ENCODE measurements at regions not wholly inside any gene's neighbourhood (a gene's known extent, or its start where the extent isn't known, plus 50 kb on each side); places are given as distances from the start of the nearest gene placed in this dataset.

DNA sequence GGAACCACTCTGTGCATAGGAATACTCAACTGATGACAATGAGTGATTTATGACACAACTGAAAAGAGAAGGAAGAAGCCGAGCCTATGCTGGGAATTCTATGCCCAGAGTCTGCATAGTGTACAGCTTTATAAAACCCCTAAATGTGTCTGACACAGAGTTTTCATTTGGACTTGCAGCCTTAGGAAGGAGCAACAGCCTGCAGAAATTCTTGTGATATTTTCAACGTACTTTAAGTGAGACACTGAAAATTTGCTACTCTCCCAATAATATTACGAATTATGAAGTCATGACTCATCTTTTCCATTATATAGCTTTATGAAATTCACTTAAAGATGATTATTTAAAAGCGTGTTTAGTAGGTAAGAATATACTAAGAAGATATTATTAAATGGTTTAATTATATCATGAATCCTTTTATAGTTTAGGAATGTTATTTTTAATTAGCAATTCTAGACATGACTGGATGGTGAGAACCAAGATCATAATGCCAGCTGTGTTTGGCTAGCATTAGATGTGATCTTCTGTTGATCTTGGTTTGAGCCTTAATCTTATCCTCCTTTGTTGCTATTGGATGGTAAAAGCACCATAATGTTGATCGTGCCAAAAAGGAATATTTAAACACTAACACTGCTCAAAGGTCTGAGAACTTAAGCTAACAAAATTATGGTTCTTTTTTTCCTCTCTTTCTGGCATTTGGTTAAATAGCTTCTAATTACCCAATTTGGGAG is 785.1 kb upstream of the ADGRL4 start:
- TF ChIP-seq, protein P1, sequence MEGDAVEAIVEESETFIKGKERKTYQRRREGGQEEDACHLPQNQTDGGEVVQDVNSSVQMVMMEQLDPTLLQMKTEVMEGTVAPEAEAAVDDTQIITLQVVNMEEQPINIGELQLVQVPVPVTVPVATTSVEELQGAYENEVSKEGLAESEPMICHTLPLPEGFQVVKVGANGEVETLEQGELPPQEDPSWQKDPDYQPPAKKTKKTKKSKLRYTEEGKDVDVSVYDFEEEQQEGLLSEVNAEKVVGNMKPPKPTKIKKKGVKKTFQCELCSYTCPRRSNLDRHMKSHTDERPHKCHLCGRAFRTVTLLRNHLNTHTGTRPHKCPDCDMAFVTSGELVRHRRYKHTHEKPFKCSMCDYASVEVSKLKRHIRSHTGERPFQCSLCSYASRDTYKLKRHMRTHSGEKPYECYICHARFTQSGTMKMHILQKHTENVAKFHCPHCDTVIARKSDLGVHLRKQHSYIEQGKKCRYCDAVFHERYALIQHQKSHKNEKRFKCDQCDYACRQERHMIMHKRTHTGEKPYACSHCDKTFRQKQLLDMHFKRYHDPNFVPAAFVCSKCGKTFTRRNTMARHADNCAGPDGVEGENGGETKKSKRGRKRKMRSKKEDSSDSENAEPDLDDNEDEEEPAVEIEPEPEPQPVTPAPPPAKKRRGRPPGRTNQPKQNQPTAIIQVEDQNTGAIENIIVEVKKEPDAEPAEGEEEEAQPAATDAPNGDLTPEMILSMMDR (IDR thresholded peaks at IDR 0.05; ENCODE audit: low read length) = no peak
- no peak for TF ChIP-seq EZH2 (IDR thresholded peaks at IDR 0.05; ENCODE audit: borderline replicate concordance, low read length)
